NCI-H526 treated with DMSO at 0.1 percent for 48 hours (cell line): ENCODE measurements at regions not wholly inside any gene's neighbourhood (a gene's known extent, or its start where the extent isn't known, plus 50 kb on each side); places are given as distances from the start of the nearest gene placed in this dataset.

ENCODE experiments used
- DNase-seq: peaks from one replicate; lab custom pipeline; 2025; lab: John Stamatoyannopoulos, UW

GRCh38 chr2:228652366-228652765 lies 470.9 kb upstream of the SPHKAP start:
- DNase-seq = no peak

- DNase-seq = no peak
These were observed 468.4 kb upstream of the SPHKAP start for GRCh38 chr2:228649876-228650275.

GRCh38 chr2:228649447-228649846 lies 468.0 kb upstream of the SPHKAP start:
- DNase-seq = no peak

GRCh38 chr2:228648541-228648940 lies 467.1 kb upstream of the SPHKAP start:
- DNase-seq = no peak

GRCh38 chr2:228646061-228646460 lies 464.6 kb upstream of the SPHKAP start:
- DNase-seq = no peak

GRCh38 chr2:228644199-228644598 lies 462.7 kb upstream of the SPHKAP start:
- no peak for DNase-seq

- no peak for DNase-seq
These were observed 461.4 kb upstream of the SPHKAP start for GRCh38 chr2:228642861-228643260.

- no peak for DNase-seq
These were observed 449.3 kb upstream of the SPHKAP start for GRCh38 chr2:228630786-228631185.

GRCh38 chr2:228629251-228629650 lies 447.8 kb upstream of the SPHKAP start:
- DNase-seq = no peak

- DNase-seq = no peak
These were observed 447.2 kb upstream of the SPHKAP start for GRCh38 chr2:228628682-228629081.

- DNase-seq = no peak
These were observed 446.0 kb upstream of the SPHKAP start for GRCh38 chr2:228627510-228627909.

- no peak for DNase-seq
These were observed 444.0 kb upstream of the SPHKAP start for GRCh38 chr2:228625481-228625880.

GRCh38 chr2:228624733-228625132 lies 443.2 kb upstream of the SPHKAP start:
- no peak for DNase-seq

GRCh38 chr2:228615496-228615895 lies 434.0 kb upstream of the SPHKAP start:
- DNase-seq = no peak

- no peak for DNase-seq
These were observed 433.3 kb upstream of the SPHKAP start for GRCh38 chr2:228614741-228615140.

GRCh38 chr2:228613133-228613850 lies 431.8 kb upstream of the SPHKAP start:
- no peak for DNase-seq

- no peak for DNase-seq
These were observed 429.7 kb upstream of the SPHKAP start for GRCh38 chr2:228611171-228611570.

GRCh38 chr2:228602288-228602687 lies 420.8 kb upstream of the SPHKAP start:
- DNase-seq = no peak

- no peak for DNase-seq
These were observed 418.8 kb upstream of the SPHKAP start for GRCh38 chr2:228600265-228600664.

GRCh38 chr2:228599781-228600180 lies 418.3 kb upstream of the SPHKAP start:
- DNase-seq = no peak

- DNase-seq = no peak
These were observed 417.8 kb upstream of the SPHKAP start for GRCh38 chr2:228599297-228599696.

GRCh38 chr2:228597032-228597431 lies 415.5 kb upstream of the SPHKAP start:
- no peak for DNase-seq

- DNase-seq = no peak
These were observed 412.5 kb upstream of the SPHKAP start for GRCh38 chr2:228594012-228594411.

GRCh38 chr2:228592925-228593324 lies 411.4 kb upstream of the SPHKAP start:
- no peak for DNase-seq
